ENCODE measurements at regions not wholly inside any gene's neighbourhood (a gene's known extent, or its start where the extent isn't known, plus 50 kb on each side); places are given as distances from the start of the nearest gene placed in this dataset.

DNA sequence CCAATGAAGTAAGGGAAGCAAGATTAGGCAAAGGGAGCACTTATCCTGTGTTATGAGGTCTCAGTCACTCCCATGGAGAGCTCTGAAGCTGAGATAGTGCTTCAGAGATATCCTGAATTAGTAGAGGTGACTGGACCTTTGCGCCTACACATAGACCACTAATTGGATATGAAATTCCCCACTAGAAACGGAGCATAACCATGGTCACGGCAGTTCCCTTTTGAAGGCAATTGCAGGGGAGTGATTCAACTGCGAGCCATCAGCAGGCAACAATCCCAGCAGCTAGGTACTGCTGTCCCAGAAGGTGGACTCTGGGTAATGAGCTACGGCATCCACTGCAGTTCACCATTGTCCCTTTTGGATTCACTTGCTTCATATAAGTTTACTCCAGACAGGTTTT, 267.7 kb upstream of the RASA1 start:
- peaks cover 0 to 2% (median 0%) of the 10 kb centered on the region in 8 donors for H3K9me3 Mint-ChIP-seq
- peaks cover 1 to 3% of the 10 kb centered on the region in 2 donors for H3K27me3 Mint-ChIP-seq
- no peaks in the 10 kb centered on the region for H3K9me3 ChIP-seq (ENCODE audit: control insufficient read depth in 1 of 2, low read length in 2 of 2)
- H3K4me1 ChIP-seq (ENCODE audit: insufficient read depth, low read length) = no peaks in the 10 kb centered on the region
- no peaks in the 10 kb centered on the region for H3K36me3 ChIP-seq (ENCODE audit: insufficient read depth, low read length)
- no peak overlapping the region for H3K4me3 Mint-ChIP-seq
- DNase-seq = no peak
- no peaks in the 10 kb centered on the region for H3K4me1 Mint-ChIP-seq
- H3K27ac Mint-ChIP-seq = no peak overlapping the region
- CTCF ChIA-PET (ENCODE audit: partially characterized antibody) = interaction anchor here (1.9 kb wide), 1 partner anchor 18 kb away, joined by 4 read pairs; no protein-coding TSS in a partner anchor
- no peaks in the 10 kb centered on the region for H3K36me3 Mint-ChIP-seq
- POLR2A ChIA-PET (ENCODE audit: partially characterized antibody) = no interaction called here
- H3K27me3 ChIP-seq (ENCODE audit: insufficient read depth, low read length) = no peaks in the 10 kb centered on the region
- H3K27ac ChIP-seq (ENCODE audit: low read depth, low read length) = no peak overlapping the region
- intact Hi-C loops (cut with micrococcal nuclease) = no loop called here
- H3K4me3 ChIP-seq (ENCODE audit: low read length in 2 of 2) = no peak overlapping the region

DNA sequence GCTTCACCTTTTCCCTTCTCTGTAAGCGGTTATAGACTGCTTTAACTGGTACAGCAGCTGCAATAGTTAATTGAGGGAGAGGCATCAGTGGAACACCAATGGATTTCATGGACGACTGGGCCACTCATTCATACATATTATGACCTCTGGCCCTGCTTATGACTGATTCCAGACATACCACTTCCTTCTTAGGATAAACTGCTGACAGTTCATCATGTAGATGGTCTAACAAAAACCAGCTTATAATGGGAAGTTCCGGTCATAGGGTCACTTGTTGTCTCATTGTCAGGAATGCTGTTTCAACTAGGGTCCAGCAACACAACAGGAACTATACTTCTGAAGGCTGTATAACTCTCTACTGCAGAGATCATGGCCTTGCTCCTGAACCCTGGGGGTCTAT, 265.2 kb upstream of the RASA1 start:
- Mint-ChIP-seq H3K36me3 (no peaks in the 10 kb centered on the region), H3K4me3 (no peak overlapping the region), H3K9me3 (no peaks in the 10 kb centered on the region), H3K27ac (no peak overlapping the region), H3K27me3 (peaks cover 1 to 3% of the 10 kb centered on the region in 2 donors), H3K4me1 (no peaks in the 10 kb centered on the region)
- intact Hi-C loops (cut with micrococcal nuclease) = no loop called here
- POLR2A ChIA-PET (ENCODE audit: partially characterized antibody) = no interaction called here
- no peaks in the 10 kb centered on the region for H3K36me3 ChIP-seq (ENCODE audit: insufficient read depth, low read length)
- H3K4me3 ChIP-seq (ENCODE audit: low read length in 2 of 2) = no peak overlapping the region
- CTCF ChIA-PET (ENCODE audit: partially characterized antibody) = interaction anchor here (2.1 kb wide), 1 partner anchor 9 kb away, joined by 7 read pairs; no protein-coding TSS in a partner anchor
- no peaks in the 10 kb centered on the region for H3K27me3 ChIP-seq (ENCODE audit: insufficient read depth, low read length)
- no peaks in the 10 kb centered on the region for H3K9me3 ChIP-seq (ENCODE audit: control insufficient read depth in 1 of 2, low read length in 2 of 2)
- DNase-seq = no peak
- no peaks in the 10 kb centered on the region for H3K4me1 ChIP-seq (ENCODE audit: insufficient read depth, low read length)
- no peak overlapping the region for H3K27ac ChIP-seq (ENCODE audit: low read depth, low read length)

DNA sequence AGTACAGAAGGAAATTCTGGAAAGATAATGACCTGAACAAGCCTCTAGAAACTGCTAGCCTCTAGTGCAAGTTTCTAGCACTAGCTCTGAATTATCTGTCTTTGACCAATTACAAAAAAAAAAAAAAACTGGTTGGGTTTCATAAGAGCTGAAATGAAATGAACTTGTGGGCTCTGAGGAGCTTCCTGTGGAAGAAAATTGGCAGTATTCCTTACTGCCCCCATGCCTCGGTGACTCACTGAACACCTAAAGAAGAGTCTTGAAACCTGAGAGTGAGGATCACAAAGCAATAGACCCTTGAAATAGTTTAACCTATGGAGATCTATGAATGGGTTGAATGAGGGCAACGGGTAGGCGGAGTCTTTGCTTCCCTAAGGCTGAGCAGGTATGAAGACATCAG, 263.6 kb upstream of the RASA1 start:
- no peaks in the 10 kb centered on the region for H3K36me3 Mint-ChIP-seq
- CTCF ChIA-PET (ENCODE audit: partially characterized antibody) = no interaction called here
- Histone ChIP-seq H3K4me1 (ENCODE audit: insufficient read depth, low read length) (no peaks in the 10 kb centered on the region), H3K9me3 (ENCODE audit: control insufficient read depth in 1 of 2, low read length in 2 of 2) (no peaks in the 10 kb centered on the region), H3K36me3 (ENCODE audit: insufficient read depth, low read length) (no peaks in the 10 kb centered on the region), H3K4me3 (ENCODE audit: low read length in 2 of 2) (no peak overlapping the region), H3K27ac (ENCODE audit: low read depth, low read length) (no peak overlapping the region), H3K27me3 (ENCODE audit: insufficient read depth, low read length) (no peaks in the 10 kb centered on the region)
- H3K9me3 Mint-ChIP-seq = no peaks in the 10 kb centered on the region
- H3K27ac Mint-ChIP-seq = no peak overlapping the region
- H3K27me3 Mint-ChIP-seq = peaks cover 1 to 3% of the 10 kb centered on the region in 2 donors
- intact Hi-C loops (cut with micrococcal nuclease) = no loop called here
- H3K4me1 Mint-ChIP-seq = no peaks in the 10 kb centered on the region
- POLR2A ChIA-PET (ENCODE audit: partially characterized antibody) = no interaction called here
- no peak overlapping the region for H3K4me3 Mint-ChIP-seq
- DNase-seq = no peak

DNA sequence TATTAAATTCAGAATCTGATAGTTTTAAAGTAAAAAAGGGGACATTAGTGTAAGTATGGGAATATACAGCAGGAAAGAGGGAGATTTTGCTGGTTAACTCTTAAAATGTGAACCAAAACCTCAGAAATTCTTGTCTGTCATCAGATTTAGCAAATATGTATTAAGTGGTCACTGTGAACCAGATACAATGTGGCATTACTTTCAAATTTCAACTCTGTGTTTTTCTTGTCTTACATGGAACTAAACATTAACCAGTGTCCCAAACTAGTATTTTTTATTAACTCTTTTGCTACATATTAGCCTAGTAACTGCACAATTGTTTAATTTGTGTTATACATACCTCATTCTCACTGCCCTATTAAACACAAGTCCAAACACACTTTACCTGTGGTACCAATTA, 259.9 kb upstream of the RASA1 start:
- Mint-ChIP-seq H3K9me3 (no peaks in the 10 kb centered on the region), H3K27me3 (no peaks in the 10 kb centered on the region), H3K27ac (no peak overlapping the region), H3K4me3 (no peak overlapping the region), H3K4me1 (no peaks in the 10 kb centered on the region), H3K36me3 (no peaks in the 10 kb centered on the region)
- CTCF ChIA-PET (ENCODE audit: partially characterized antibody) = no interaction called here
- H3K27ac ChIP-seq (ENCODE audit: low read depth, low read length) = no peak overlapping the region
- H3K9me3 ChIP-seq (ENCODE audit: control insufficient read depth in 1 of 2, low read length in 2 of 2) = no peaks in the 10 kb centered on the region
- H3K36me3 ChIP-seq (ENCODE audit: insufficient read depth, low read length) = no peaks in the 10 kb centered on the region
- H3K4me3 ChIP-seq (ENCODE audit: low read length in 2 of 2) = no peak overlapping the region
- no peak for DNase-seq
- intact Hi-C loops (cut with micrococcal nuclease) = no loop called here
- H3K27me3 ChIP-seq (ENCODE audit: insufficient read depth, low read length) = no peaks in the 10 kb centered on the region
- POLR2A ChIA-PET (ENCODE audit: partially characterized antibody) = no interaction called here
- H3K4me1 ChIP-seq (ENCODE audit: insufficient read depth, low read length) = no peaks in the 10 kb centered on the region

DNA sequence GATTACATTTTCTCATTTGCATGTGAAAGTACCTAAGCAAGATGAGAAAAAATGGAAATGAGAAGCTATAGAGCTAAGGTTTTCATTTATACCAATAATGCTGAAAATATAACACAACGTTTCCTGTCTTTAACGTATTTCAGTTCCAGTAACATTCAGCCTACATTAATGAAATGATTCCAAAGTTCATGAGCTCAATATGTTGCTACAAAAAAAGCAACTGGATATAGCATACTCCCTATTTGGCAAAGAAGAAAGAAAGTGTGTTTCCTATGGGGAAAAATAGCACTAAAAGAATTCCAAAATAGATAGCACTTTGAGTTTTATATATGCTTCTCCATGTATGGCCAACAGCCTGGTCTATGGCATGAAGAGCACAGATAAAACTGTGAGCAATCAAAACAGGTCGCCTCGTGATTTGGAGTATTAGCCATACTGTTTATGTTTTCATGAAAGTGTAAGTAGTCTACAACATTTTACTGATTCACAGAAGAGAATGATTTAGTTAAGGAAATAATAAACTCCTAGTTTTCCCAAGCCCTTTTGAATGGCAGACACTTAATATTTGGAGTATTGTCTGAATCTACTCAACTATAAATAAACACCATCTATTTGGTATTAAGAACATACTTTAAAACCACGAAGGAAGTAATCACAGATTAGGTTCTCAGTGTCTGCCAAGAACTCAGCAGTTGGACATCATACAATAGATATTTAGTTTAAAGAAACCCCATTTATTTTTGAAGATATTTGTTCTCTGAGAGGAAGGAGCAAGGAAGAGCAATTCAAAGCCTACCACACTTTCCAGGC, 258.7 kb upstream of the RASA1 start:
- ChIA-PET POLR2A (ENCODE audit: partially characterized antibody) (no interaction called here), CTCF (ENCODE audit: partially characterized antibody) (interaction anchor here (1.9 kb wide), 1 partner anchor 128 kb away, joined by 4 read pairs; no protein-coding TSS in a partner anchor)
- Histone ChIP-seq H3K4me1 (ENCODE audit: insufficient read depth, low read length) (no peaks in the 10 kb centered on the region), H3K36me3 (ENCODE audit: insufficient read depth, low read length) (no peaks in the 10 kb centered on the region), H3K27me3 (ENCODE audit: insufficient read depth, low read length) (no peaks in the 10 kb centered on the region), H3K9me3 (ENCODE audit: control insufficient read depth in 1 of 2, low read length in 2 of 2) (no peaks in the 10 kb centered on the region), H3K27ac (ENCODE audit: low read depth, low read length) (no peak overlapping the region), H3K4me3 (ENCODE audit: low read length in 2 of 2) (no peak overlapping the region)
- no peak for DNase-seq
- Mint-ChIP-seq H3K27me3 (no peaks in the 10 kb centered on the region), H3K9me3 (no peaks in the 10 kb centered on the region), H3K36me3 (no peaks in the 10 kb centered on the region), H3K4me3 (no peak overlapping the region), H3K27ac (no peak overlapping the region), H3K4me1 (no peaks in the 10 kb centered on the region)
- intact Hi-C loops (cut with micrococcal nuclease) = no loop called here

DNA sequence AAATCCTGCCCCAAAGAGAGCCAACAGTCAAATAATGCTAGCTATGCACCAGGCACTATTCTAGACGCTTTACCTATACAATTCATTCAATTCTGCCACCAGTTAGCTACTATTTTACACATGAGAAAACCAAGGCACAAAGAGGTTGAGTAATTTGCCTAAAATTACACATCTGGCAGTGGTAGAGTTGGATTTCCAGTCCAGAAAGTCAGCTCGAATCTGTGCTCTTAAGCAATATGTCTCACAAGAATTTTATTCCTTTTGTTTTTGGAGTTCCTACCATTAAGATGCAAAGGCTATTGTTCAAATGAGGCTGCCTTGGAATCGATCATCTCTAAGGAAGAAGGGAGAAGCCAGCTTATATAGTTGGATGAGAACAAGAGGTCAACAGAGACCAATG, 256.9 kb upstream of the RASA1 start:
- H3K9me3 Mint-ChIP-seq = no peaks in the 10 kb centered on the region
- DNase-seq = no peak
- H3K27ac Mint-ChIP-seq = no peak overlapping the region
- Histone ChIP-seq H3K4me1 (ENCODE audit: insufficient read depth, low read length) (no peaks in the 10 kb centered on the region), H3K27ac (ENCODE audit: low read depth, low read length) (no peak overlapping the region), H3K4me3 (ENCODE audit: low read length in 2 of 2) (no peak overlapping the region), H3K9me3 (ENCODE audit: control insufficient read depth in 1 of 2, low read length in 2 of 2) (no peaks in the 10 kb centered on the region), H3K27me3 (ENCODE audit: insufficient read depth, low read length) (no peaks in the 10 kb centered on the region), H3K36me3 (ENCODE audit: insufficient read depth, low read length) (no peaks in the 10 kb centered on the region)
- ChIA-PET POLR2A (ENCODE audit: partially characterized antibody) (no interaction called here), CTCF (ENCODE audit: partially characterized antibody) (interaction anchor here (0.8 to 1.9 kb wide), 4 partner anchors 9 to 389 kb away, joined by 3 to 7 read pairs (median 4); no protein-coding TSS in a partner anchor)
- no peak overlapping the region for H3K4me3 Mint-ChIP-seq
- H3K4me1 Mint-ChIP-seq = no peaks in the 10 kb centered on the region
- no peaks in the 10 kb centered on the region for H3K36me3 Mint-ChIP-seq
- H3K27me3 Mint-ChIP-seq = no peaks in the 10 kb centered on the region
- intact Hi-C loops (cut with micrococcal nuclease) = no loop called here

DNA sequence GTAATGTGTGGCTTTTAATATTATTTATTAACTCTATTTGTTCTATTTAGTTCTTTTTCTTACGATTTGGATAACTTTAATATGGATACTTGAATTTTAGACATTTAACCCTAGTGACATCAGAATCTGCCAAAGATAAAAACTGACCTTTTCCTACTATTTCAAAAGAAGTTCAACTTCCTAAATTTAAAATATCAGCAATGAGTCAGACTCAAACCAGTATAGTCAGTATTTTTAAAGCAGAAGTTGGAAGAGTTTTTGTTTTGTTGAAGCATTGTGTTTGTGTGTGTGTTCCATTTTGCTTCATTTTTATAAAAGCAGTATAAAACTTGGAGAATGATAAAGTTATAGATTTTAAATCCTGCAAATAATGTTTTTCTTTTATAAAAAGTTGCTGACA, 251.8 kb upstream of the RASA1 start:
- Histone ChIP-seq H3K27ac (ENCODE audit: low read depth, low read length) (no peak overlapping the region), H3K27me3 (ENCODE audit: insufficient read depth, low read length) (no peaks in the 10 kb centered on the region)

More for the DNA sequence above, 251.8 kb upstream of the RASA1 start:
- Histone ChIP-seq H3K4me3 (ENCODE audit: low read length in 2 of 2) (no peak overlapping the region), H3K9me3 (ENCODE audit: control insufficient read depth in 1 of 2, low read length in 2 of 2) (no peaks in the 10 kb centered on the region), H3K4me1 (ENCODE audit: insufficient read depth, low read length) (peaks cover 16% of the 10 kb centered on the region), H3K36me3 (ENCODE audit: insufficient read depth, low read length) (no peaks in the 10 kb centered on the region)
- H3K36me3 Mint-ChIP-seq = no peaks in the 10 kb centered on the region
- H3K27ac Mint-ChIP-seq = no peak overlapping the region
- peaks cover 14 to 22% (median 15%) of the 10 kb centered on the region in 4 donors for H3K4me1 Mint-ChIP-seq
- intact Hi-C loops (cut with micrococcal nuclease) = no loop called here
- H3K9me3 Mint-ChIP-seq = no peaks in the 10 kb centered on the region
- POLR2A ChIA-PET (ENCODE audit: partially characterized antibody) = no interaction called here
- H3K27me3 Mint-ChIP-seq = no peaks in the 10 kb centered on the region
- no peak overlapping the region for H3K4me3 Mint-ChIP-seq
- DNase-seq = no peak
- CTCF ChIA-PET (ENCODE audit: partially characterized antibody) = interaction anchor here (1.4 kb wide), 1 partner anchor 10 kb away, joined by 7 read pairs; no protein-coding TSS in a partner anchor

Data from CD4-positive, alpha-beta memory T cell (primary cell).